ENCODE measurements at regions not wholly inside any gene's neighbourhood (a gene's known extent, or its start where the extent isn't known, plus 50 kb on each side); places are given as distances from the start of the nearest gene placed in this dataset.

- TF ChIP-seq GATA2 (IDR thresholded peaks at IDR 0.05; ENCODE audit: low read depth, low read length) (no peak), GATA3 (IDR thresholded peaks at IDR 0.05; ENCODE audit: low read depth, low read length) (no peak)
These were observed 62.6 kb upstream of the STMND1 start for GRCh38 chr6:17039266-17039665.
